AG04450 (cell line): ENCODE measurements at regions not wholly inside any gene's neighbourhood (a gene's known extent, or its start where the extent isn't known, plus 50 kb on each side); places are given as distances from the start of the nearest gene placed in this dataset.
"Not testable (repeated sequence)": the region's sequence is repeated elsewhere in the genome, so short reads cannot be mapped to it uniquely, and the experiment has no call there.

Source experiments
- CTCF ChIA-PET: fragments of 300-600, 350-600 bp; formaldehyde crosslinking; extraction: SDS; loops from one replicate; lab custom pipeline; 2022; ENCODE audit warnings: antibody characterized with exemption, inconsistent platforms; lab: Charles Lee
- POLR2A ChIA-PET: fragments of 350-600 bp; formaldehyde crosslinking; extraction: SDS; loops from one replicate; lab custom pipeline; 2021; ENCODE audit warnings: antibody characterized with exemption, inconsistent platforms; lab: Yijun Ruan, JAX
- DNase-seq: peaks from one replicate; pipeline ENCODE4 v3.0.0-alpha.2; 2011; ENCODE audit warnings: low read depth, low spot score
- H3K27ac ChIP-seq: one replicate; pipeline ENCODE4 v1.5.1; 2012; ENCODE audit warnings: low read depth, low read length, control low read depth
- H3K27me3 ChIP-seq: one replicate; pipeline ENCODE4 v1.6.0; 2012; ENCODE audit warnings: low read length; ENCODE audit not compliant: control insufficient read depth, insufficient read depth
- H3K4me3 ChIP-seq: 2 replicates; pipeline ENCODE4 v1.5.1; 2011; ENCODE audit warnings: mild to moderate bottlenecking, low read depth, low read length, control low read depth
- H3K9me3 ChIP-seq: 2 replicates; pipeline ENCODE4 v1.5.1; 2012; ENCODE audit warnings: low read length; ENCODE audit not compliant: control insufficient read depth, insufficient read depth
- TF ChIP-seq, protein P1 (sequence below): IDR thresholded peaks from 2 replicates; pipeline ENCODE4 v1.5.1; 2011; ENCODE audit warnings: low read depth, low read length, control low read depth, inconsistent platforms

DNA sequence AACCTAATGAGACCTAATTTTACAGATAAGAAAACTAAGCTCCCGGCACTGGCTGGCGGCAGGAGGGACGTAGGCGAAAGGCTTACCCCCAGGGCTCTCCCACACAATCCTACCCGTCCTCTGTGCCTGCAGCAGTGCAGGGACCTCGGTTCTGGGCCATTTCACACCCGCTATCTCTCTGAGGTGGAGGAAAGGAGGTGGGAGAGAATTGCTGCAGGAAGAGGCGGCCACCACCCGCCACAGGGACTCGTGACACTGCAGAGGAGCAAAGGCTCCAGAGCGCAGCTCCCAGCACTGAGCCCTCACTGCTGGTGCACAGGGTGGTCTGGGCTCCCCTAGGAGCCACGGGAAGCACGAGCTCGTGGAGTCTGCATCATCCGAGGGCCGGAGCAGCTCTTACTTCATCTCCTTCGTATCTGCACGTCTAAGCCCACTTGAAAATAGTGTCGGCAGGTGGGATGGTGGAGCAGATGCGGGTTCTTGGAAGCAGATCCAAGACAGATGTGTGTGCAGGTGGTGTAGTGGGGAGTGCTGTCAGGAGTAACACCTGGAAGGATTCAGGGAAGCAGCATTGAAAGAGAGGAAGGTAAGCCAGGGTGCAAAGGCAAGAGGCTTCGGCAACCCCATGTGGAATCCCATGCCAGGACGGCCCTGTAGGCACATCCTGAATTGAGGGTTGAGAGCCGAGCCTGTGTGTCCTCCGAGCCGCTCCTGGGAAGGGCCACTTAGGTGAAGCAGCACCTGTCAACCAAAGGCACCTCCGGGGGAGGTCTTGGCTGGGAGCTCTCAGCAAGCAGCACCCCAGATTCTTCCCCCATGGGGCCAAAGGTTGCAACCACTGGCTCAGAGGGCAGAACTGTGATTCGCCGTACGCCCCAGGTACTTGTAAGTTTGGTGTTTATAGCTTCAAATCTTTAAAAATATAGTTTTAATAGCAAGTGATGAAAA lies 115.8 kb upstream of the SPACA7 start:
- H3K4me3 ChIP-seq: no peak overlapping the region
- ChIA-PET POLR2A (no interaction called here), CTCF (no interaction called here)
- H3K27ac ChIP-seq: no peak overlapping the region
- TF ChIP-seq, protein P1, sequence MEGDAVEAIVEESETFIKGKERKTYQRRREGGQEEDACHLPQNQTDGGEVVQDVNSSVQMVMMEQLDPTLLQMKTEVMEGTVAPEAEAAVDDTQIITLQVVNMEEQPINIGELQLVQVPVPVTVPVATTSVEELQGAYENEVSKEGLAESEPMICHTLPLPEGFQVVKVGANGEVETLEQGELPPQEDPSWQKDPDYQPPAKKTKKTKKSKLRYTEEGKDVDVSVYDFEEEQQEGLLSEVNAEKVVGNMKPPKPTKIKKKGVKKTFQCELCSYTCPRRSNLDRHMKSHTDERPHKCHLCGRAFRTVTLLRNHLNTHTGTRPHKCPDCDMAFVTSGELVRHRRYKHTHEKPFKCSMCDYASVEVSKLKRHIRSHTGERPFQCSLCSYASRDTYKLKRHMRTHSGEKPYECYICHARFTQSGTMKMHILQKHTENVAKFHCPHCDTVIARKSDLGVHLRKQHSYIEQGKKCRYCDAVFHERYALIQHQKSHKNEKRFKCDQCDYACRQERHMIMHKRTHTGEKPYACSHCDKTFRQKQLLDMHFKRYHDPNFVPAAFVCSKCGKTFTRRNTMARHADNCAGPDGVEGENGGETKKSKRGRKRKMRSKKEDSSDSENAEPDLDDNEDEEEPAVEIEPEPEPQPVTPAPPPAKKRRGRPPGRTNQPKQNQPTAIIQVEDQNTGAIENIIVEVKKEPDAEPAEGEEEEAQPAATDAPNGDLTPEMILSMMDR: no peak
- no peak for DNase-seq
- H3K9me3 ChIP-seq: peaks cover 49% of the 10 kb centered on the region
- no peaks in the 10 kb centered on the region for H3K27me3 ChIP-seq

DNA sequence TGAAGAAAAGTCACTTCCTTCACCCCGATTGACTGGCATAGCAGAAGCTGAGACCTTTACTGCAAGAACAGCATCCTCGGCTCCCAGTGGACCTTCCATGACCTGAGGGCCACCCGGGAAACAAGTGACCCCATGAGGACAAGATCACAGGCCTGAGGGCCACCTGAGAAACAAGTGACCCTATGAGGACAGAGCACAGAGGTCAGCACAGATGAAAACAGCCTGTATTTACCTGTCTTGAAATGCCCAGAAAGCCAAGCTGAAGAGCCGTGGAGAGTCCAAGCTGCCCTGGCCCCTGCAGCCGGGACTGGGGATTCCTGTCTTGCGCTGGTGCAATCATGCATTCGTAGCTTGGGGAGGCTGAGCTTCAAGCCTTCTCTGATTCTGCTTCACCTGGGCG lies 114.2 kb upstream of the SPACA7 start:
- H3K4me3 ChIP-seq: no peak overlapping the region
- TF ChIP-seq, protein P1: no peak
- H3K9me3 ChIP-seq: peaks cover 37% of the 10 kb centered on the region
- no peaks in the 10 kb centered on the region for H3K27me3 ChIP-seq
- no peak overlapping the region for H3K27ac ChIP-seq
- ChIA-PET CTCF (no interaction called here), POLR2A (no interaction called here)
- no peak for DNase-seq

DNA sequence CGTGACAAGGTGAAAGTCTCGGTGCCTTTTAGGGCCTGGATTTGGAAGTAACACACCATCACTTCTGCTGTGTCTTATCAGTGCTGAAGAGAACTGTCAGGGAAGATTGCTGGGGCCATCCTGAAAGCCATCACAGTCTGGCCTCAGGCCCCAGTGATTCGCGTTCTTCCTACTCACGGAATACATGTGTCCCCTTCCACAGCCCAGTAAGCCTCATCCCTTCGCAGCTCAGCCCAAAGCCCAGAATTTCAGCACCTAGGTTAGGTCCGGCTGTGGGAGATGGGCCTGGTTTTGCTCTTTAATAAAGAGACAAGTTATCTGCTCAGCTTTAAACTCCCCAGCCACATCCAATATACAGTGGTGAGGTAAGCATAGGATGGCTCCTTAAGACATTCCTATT lies 113.0 kb upstream of the SPACA7 start:
- Histone ChIP-seq H3K27me3 (no peaks in the 10 kb centered on the region), H3K4me3 (no peak overlapping the region)
- POLR2A ChIA-PET: no interaction called here

DNA sequence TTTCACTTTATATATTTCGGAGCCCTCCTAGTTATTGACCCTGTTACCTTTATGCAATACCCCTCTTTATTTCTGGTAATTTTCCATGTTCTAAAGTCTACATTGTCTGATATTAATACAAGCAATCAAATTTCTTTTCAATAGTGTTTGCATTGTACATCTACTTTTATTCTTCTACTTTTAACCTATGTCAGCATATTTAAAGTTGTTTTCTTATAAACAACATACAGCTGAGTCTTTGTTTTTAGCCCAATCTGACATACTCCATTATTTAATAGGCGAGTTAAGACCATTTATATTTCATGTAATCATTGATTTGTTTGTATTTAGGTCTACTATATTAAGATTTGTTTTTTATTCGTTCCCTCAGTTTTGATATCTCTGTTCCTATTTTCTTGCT lies 108.5 kb upstream of the SPACA7 start:
- TF ChIP-seq, protein P1: no peak
- ChIA-PET POLR2A (no interaction called here), CTCF (no interaction called here)
- no peaks in the 10 kb centered on the region for H3K27me3 ChIP-seq
- H3K27ac ChIP-seq: no peak overlapping the region
- peaks cover 15% of the 10 kb centered on the region for H3K9me3 ChIP-seq
- no peak overlapping the region for H3K4me3 ChIP-seq
- DNase-seq: no peak

More for the DNA sequence above, 113.0 kb upstream of the SPACA7 start:
- CTCF ChIA-PET: no interaction called here
- H3K27ac ChIP-seq: no peak overlapping the region
- no peak for DNase-seq
- TF ChIP-seq, protein P1: no peak
- peaks cover 33% of the 10 kb centered on the region for H3K9me3 ChIP-seq

DNA sequence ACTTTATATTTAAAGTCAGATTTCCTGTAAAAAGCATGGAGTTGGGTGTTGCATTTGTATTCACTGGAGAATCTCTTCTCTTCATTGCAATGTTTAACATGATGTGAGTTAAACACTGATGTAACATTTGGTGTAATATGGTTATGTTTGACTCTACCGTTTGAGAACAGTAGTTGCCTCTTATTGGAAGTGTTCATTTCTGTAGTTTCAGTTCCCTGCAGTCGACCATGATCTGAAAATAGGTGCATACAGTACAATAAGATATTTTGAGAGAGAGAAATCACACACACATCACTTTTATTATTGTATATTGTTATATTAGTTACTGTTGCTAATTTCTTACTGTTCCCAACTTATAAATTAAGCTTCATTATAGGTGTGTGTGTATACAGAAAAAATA lies 105.2 kb upstream of the SPACA7 start:
- POLR2A ChIA-PET: no interaction called here
- H3K9me3 ChIP-seq: peaks cover 27% of the 10 kb centered on the region
- CTCF ChIA-PET: no interaction called here
- H3K27me3 ChIP-seq: no peaks in the 10 kb centered on the region
- DNase-seq: no peak
- H3K27ac ChIP-seq: no peak overlapping the region
- H3K4me3 ChIP-seq: no peak overlapping the region
- TF ChIP-seq, protein P1: no peak

DNA sequence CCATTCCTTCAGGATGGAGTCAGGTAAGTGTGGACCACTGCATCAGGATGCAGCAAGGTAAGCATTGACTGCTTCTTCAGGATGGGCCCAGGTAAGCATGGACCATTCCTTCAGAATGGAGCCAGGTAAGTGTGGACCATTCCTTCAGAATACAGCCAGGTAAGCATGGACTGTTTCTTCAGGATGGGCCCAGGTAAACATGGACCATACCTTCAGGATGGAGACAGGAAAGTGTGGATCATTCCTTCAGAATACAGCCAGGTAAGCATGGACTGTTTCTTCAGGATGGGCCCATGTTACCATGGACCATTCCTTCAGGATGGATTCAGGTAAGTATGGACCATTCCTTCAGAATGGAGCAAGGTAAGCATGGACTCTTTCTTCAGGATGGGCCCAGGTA lies 89.4 kb upstream of the SPACA7 start:
- H3K27me3 ChIP-seq, H3K4me3 ChIP-seq, POLR2A ChIA-PET, DNase-seq, H3K9me3 ChIP-seq, H3K27ac ChIP-seq, CTCF ChIA-PET: not testable (repeated sequence)
